Pancreas (tissue), 10 donors: ENCODE measurements at regions not wholly inside any gene's neighbourhood (a gene's known extent, or its start where the extent isn't known, plus 50 kb on each side); places are given as distances from the start of the nearest gene placed in this dataset.

Source experiments
- ATAC-seq, 4 donors: fragments of 200-7000 bp; cut with Tn5 transposase; one replicate each; pipeline versions ENCODE4 v1.8.0 to v1.9.1; 2020; ENCODE audit warnings: mild to moderate bottlenecking in 4 of 4, moderate library complexity in 4 of 4
- DNase-seq, 6 donors: peaks; one replicate each; pipeline ENCODE4 v3.0.0-alpha.2; 2020
- FAIRE-seq: peaks from 2 replicates; lab custom pipeline; 2012; peaks lifted over from hg19 to GRCh38; lab: Jason Lieb, UNC
- H3K27ac ChIP-seq, 4 donors: fragments of 200-600 bp; sonication (generic); 1 replicate in 3 of 4; 2 replicates in 1 of 4; pipeline versions ENCODE4 v1.5.0 to v1.8.0; 2020
- H3K27me3 ChIP-seq, 4 donors: fragments of 200-600 bp; one replicate each; pipeline ENCODE4 v1.8.0; 2021
- H3K36me3 ChIP-seq, 3 donors: fragments of 200-600 bp; sonication (generic) in 1 of 3; one replicate each; pipeline versions ENCODE4 v1.5.0 to v1.8.0; 2020 to 2021
- H3K4me1 ChIP-seq, 3 donors: fragments of 200-600 bp; one replicate each; pipeline ENCODE4 v1.8.0; 2021
- H3K4me3 ChIP-seq, 4 donors: fragments of 200-600 bp; sonication (generic) in 2 of 4; one replicate each; pipeline versions ENCODE4 v1.5.0 to v1.8.0; 2020 to 2021
- H3K9me3 ChIP-seq, 4 donors: fragments of 200-600 bp; one replicate each; pipeline ENCODE4 v1.8.0; 2021
- WGBS, 2 donors: extraction: QIAGEN DNeasy Blood & Tissue Kit; methylation state at CpG; one replicate each; pipeline ENCODE4 v1.1.7; 2013; 5-methylcytosine and 5-hydroxymethylcytosine counted together
- intact Hi-C, 3 donors: fragments of 100-400 bp; cut with DNase I; formaldehyde crosslinking; loops; one replicate each; pipeline versions ENCODE4 v1.11.1 to v1.14.2; 2022
- TF ChIP-seq, protein P1 (sequence below), 4 donors: fragments of 200-600 bp; sonication (generic) in 3 of 4; IDR thresholded peaks; one replicate each; pipeline versions ENCODE4 v1.5.0 to v1.8.0; 2021; ENCODE audit warnings: antibody characterized with exemption in 4 of 4
- donor health status: healthy with polysubstance abuse.
- donor health status: DM: no; HTN: no; CAD: no; lungs with moderate emphysema.
- donor health status: DM: no; HTN: no; CAD: no.
- donor health status: control.
- donor health status: control.
- donor health status: Bipolar disorder and iron deficiency.
- donor health status: DM: yes; HTN: yes; CAD: no.
- donor health status: DM: no; HTN: no; CAD: no.
- donor health status: DM: no; HTN: no; CAD: no.
- donor health status: DM: yes; HTN: yes; CAD: no.

GRCh38 chr2:161030260-161031063 is 129.8 kb upstream of the TANK start:
- Histone ChIP-seq H3K27me3 (no peaks in the 10 kb centered on the region), H3K4me1 (no peaks in the 10 kb centered on the region), H3K4me3 (no peak overlapping the region), H3K36me3 (no peaks in the 10 kb centered on the region), H3K27ac (no peak overlapping the region), H3K9me3 (no peaks in the 10 kb centered on the region)
- ATAC-seq (peak in 3 of 4 donors; percentile 53 to 78 (median 61)), FAIRE-seq (no peak), DNase-seq (no peak)
- TF ChIP-seq, protein P1, sequence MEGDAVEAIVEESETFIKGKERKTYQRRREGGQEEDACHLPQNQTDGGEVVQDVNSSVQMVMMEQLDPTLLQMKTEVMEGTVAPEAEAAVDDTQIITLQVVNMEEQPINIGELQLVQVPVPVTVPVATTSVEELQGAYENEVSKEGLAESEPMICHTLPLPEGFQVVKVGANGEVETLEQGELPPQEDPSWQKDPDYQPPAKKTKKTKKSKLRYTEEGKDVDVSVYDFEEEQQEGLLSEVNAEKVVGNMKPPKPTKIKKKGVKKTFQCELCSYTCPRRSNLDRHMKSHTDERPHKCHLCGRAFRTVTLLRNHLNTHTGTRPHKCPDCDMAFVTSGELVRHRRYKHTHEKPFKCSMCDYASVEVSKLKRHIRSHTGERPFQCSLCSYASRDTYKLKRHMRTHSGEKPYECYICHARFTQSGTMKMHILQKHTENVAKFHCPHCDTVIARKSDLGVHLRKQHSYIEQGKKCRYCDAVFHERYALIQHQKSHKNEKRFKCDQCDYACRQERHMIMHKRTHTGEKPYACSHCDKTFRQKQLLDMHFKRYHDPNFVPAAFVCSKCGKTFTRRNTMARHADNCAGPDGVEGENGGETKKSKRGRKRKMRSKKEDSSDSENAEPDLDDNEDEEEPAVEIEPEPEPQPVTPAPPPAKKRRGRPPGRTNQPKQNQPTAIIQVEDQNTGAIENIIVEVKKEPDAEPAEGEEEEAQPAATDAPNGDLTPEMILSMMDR (IDR thresholded peaks at IDR 0.05) = no peak
- 65 to 69% methylated on average over 3 of the region's 3 CpGs for WGBS, 2 donors
- intact Hi-C loops = no loop called here

DNA sequence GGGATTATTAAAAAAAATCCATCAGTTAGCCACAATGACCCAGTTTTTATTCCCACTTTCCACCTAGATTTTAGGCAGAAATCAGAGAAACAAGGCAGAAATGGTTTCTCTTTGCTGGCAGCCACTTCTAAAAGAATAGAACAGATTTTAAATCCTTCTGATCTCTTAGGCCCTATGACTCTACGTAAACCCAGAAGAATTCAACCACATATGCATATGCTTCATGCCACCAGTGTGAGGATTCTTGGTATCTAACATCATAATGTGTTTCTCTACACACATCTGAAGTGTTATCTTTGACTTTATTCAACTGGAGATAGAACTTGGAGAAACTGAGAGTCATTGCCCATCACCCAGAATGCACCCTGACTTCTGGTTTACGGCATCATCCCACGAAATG is 128.7 kb upstream of the TANK start:
- no peak overlapping the region for H3K27ac ChIP-seq
- H3K4me1 ChIP-seq = no peaks in the 10 kb centered on the region
- 91 to 96% methylated on average over 3 of the region's 3 CpGs for WGBS, 2 donors
- ATAC-seq = no peak
- intact Hi-C loops = no loop called here
- FAIRE-seq = no peak
- H3K9me3 ChIP-seq = no peaks in the 10 kb centered on the region
- H3K27me3 ChIP-seq = no peaks in the 10 kb centered on the region
- TF ChIP-seq, protein P1 (IDR thresholded peaks at IDR 0.05) = no peak
- DNase-seq = no peak
- no peaks in the 10 kb centered on the region for H3K36me3 ChIP-seq
- H3K4me3 ChIP-seq = no peak overlapping the region

- TF ChIP-seq, protein P1 (IDR thresholded peaks at IDR 0.05) = no peak
- H3K4me3 ChIP-seq = no peak overlapping the region
- no peak for FAIRE-seq
- ATAC-seq = no peak
- no peaks in the 10 kb centered on the region for H3K4me1 ChIP-seq
- H3K27me3 ChIP-seq = no peaks in the 10 kb centered on the region
- 90 to 95% methylated on average over 7 of the region's 7 CpGs for WGBS, 2 donors
- DNase-seq = no peak
- H3K9me3 ChIP-seq = no peaks in the 10 kb centered on the region
- intact Hi-C loops = no loop called here
- no peak overlapping the region for H3K27ac ChIP-seq
- H3K36me3 ChIP-seq = no peaks in the 10 kb centered on the region
Measured at GRCh38 chr2:161032635-161033034, 127.6 kb upstream of the TANK start.

DNA sequence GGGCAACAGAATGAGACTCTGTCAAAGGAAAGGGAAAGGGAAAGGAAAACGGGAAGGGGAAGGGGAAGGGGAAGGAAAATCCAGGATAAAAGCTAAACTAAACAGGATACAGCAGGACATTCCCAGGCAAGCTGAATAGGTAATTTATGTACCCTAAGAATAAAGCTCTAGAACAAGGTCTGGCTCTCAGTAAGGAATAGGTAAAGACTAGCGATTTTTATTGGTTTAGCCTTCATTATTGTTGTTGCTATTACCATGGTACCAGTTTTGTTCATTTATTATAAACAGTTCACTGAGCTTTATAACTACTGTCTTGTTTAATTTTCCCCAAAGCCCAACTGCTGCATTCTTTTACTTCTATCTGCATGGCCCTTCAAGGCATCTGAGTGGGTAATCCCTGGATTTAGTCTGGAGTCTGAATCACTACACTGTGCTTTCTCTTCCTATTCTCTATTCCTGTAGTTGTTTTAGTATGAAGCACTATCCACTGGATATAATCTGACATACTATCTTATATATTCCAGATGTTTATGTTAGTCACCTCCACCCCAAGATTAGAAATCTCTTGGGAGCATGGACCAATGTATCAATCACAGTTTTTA is 127.1 kb upstream of the TANK start:
- Histone ChIP-seq H3K27me3 (no peaks in the 10 kb centered on the region), H3K27ac (no peak overlapping the region), H3K4me3 (no peak overlapping the region), H3K36me3 (no peaks in the 10 kb centered on the region), H3K9me3 (no peaks in the 10 kb centered on the region), H3K4me1 (no peaks in the 10 kb centered on the region)
- WGBS, 2 donors = 63 to 65% methylated on average over 2 of the region's 2 CpGs
- intact Hi-C loops = no loop called here
- TF ChIP-seq, protein P1 (IDR thresholded peaks at IDR 0.05) = no peak
- ATAC-seq (no peak), FAIRE-seq (no peak), DNase-seq (no peak)

DNA sequence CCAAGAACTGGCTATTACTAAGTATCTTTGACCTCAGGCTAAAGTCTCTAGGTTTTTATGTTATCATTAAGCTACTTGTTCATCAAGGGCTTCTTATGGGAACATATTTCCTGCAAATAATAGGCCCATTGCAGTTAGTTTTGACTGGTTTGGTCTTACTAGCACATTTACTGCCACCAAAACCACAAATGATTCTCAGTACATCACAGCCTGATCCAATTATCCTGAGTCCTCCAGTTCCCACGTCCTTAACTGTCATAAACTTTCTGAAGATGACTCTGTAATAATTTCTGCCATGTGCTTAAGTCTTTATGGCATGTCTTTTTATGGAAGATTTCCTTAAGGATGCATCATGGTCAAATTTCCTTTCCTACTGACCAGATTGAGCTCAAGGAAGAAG is 123.3 kb upstream of the TANK start:
- Histone ChIP-seq H3K27me3 (no peaks in the 10 kb centered on the region), H3K4me3 (no peak overlapping the region), H3K4me1 (no peaks in the 10 kb centered on the region), H3K9me3 (no peaks in the 10 kb centered on the region), H3K27ac (no peak overlapping the region), H3K36me3 (no peaks in the 10 kb centered on the region)
- TF ChIP-seq, protein P1 (IDR thresholded peaks at IDR 0.05) = no peak
- intact Hi-C loops = no loop called here
- ATAC-seq = no peak
- 30 to 50% methylated on average over 1 of the region's 1 CpG for WGBS, 2 donors
- no peak for FAIRE-seq
- no peak for DNase-seq
